ENCODE measurements at regions not wholly inside any gene's neighbourhood (a gene's known extent, or its start where the extent isn't known, plus 50 kb on each side); places are given as distances from the start of the nearest gene placed in this dataset.

- TF ChIP-seq CTCF (IDR thresholded peaks at IDR 0.05) (no peak), POLR2A (IDR thresholded peaks at IDR 0.05; ENCODE audit: low read depth) (no peak), POLR2AphosphoS5 (IDR thresholded peaks at IDR 0.05) (no peak)
Observed at GRCh38 chr19:32233091-32233490, 112.3 kb upstream of the ZNF507 start.

Data from esophagus muscularis mucosa (tissue), 3 donors.